ENCODE measurements at regions not wholly inside any gene's neighbourhood (a gene's known extent, or its start where the extent isn't known, plus 50 kb on each side); places are given as distances from the start of the nearest gene placed in this dataset.

GRCh38 chr4:186341655-186342054 lies 75.7 kb downstream of the F11 start:
- TF ChIP-seq EZH2 (IDR thresholded peaks at IDR 0.05), result no peak
- no peak for TF ChIP-seq POLR2AphosphoS5 (IDR thresholded peaks at IDR 0.05; ENCODE audit: borderline replicate concordance, low read depth, low read length)

All from SK-N-MC (cell line).